Natural killer cell (primary cell): ENCODE measurements at regions not wholly inside any gene's neighbourhood (a gene's known extent, or its start where the extent isn't known, plus 50 kb on each side); places are given as distances from the start of the nearest gene placed in this dataset.

ENCODE experiments used
- ATAC-seq, 3 donors: fragments of 150-1000 bp in 2 of 3; fragments of 200-7000 bp in 1 of 3; cut with Tn5 transposase; 1 replicate in 1 of 3; 2 replicates in 2 of 3; pipeline ENCODE4 v1.10.0; 2021; ENCODE audit warnings: mild to moderate bottlenecking in 2 of 3, moderate library complexity in 2 of 3
- DNase-seq, 2 donors: peaks; one replicate each; pipeline versions ENCODE4 v3.0.0 to v3.0.0-alpha.2; 2013 to 2021; ENCODE audit warnings: mixed read lengths in 1 of 2
- H3K27ac ChIP-seq: one replicate; pipeline ENCODE4 v1.5.1; 2013; ENCODE audit warnings: mild to moderate bottlenecking, low read length
- H3K27me3 ChIP-seq: one replicate; pipeline ENCODE4 v1.6.1; 2013; ENCODE audit warnings: low read length; ENCODE audit not compliant: control insufficient read depth, insufficient read depth
- H3K36me3 ChIP-seq: one replicate; pipeline ENCODE4 v1.6.1; 2013; ENCODE audit warnings: low read length; ENCODE audit not compliant: control insufficient read depth, insufficient read depth
- H3K4me1 ChIP-seq: one replicate; pipeline ENCODE4 v1.6.1; 2013; ENCODE audit warnings: low read length; ENCODE audit not compliant: control insufficient read depth, insufficient read depth
- H3K4me3 ChIP-seq: one replicate; pipeline ENCODE4 v1.5.1; 2013; ENCODE audit warnings: low read length
- H3K9me3 ChIP-seq: one replicate; pipeline ENCODE4 v1.6.1; 2013; ENCODE audit warnings: low read length; ENCODE audit not compliant: control insufficient read depth, insufficient read depth
- H3K27ac Mint-ChIP-seq, 2 donors: one replicate each; pipeline ENCODE4 v1.8.0; 2022; ENCODE audit warnings: mild to moderate bottlenecking in 2 of 2, mixed read lengths in 2 of 2, moderate library complexity in 1 of 2
- H3K27me3 Mint-ChIP-seq, 2 donors: one replicate each; pipeline ENCODE4 v1.8.0; 2022; ENCODE audit warnings: low read depth in 2 of 2, mixed read lengths in 2 of 2
- H3K36me3 Mint-ChIP-seq: one replicate; pipeline ENCODE4 v1.8.0; 2022; ENCODE audit warnings: mixed read lengths
- H3K4me1 Mint-ChIP-seq, 2 donors: one replicate each; pipeline ENCODE4 v1.8.0; 2022; ENCODE audit warnings: mixed read lengths in 2 of 2
- H3K4me3 Mint-ChIP-seq: one replicate; pipeline ENCODE4 v1.8.0; 2022; ENCODE audit warnings: mild to moderate bottlenecking, moderate library complexity, mixed read lengths
- H3K9me3 Mint-ChIP-seq, 2 donors: one replicate each; pipeline ENCODE4 v1.8.0; 2022; ENCODE audit warnings: mixed read lengths in 2 of 2
- WGBS: methylation state at CpG from one replicate; pipeline ENCODE4 v1.1.7; 2013; ENCODE audit warnings: missing lambda C conversion rate; ENCODE audit not compliant: insufficient coverage; 5-methylcytosine and 5-hydroxymethylcytosine counted together
- intact Hi-C: fragments of 100-400 bp; cut with micrococcal nuclease; formaldehyde crosslinking; loops from one replicate; pipeline ENCODE4 v1.14.2; 2022
- TF ChIP-seq, protein P1 (sequence below): fragments of 200-600 bp; IDR thresholded peaks from one replicate; pipeline ENCODE4 v1.8.0; 2022; ENCODE audit warnings: antibody characterized with exemption

GRCh38 chr3:127136706-127137105 is 56.2 kb upstream of the PRR23E start:
- TF ChIP-seq, protein P1, sequence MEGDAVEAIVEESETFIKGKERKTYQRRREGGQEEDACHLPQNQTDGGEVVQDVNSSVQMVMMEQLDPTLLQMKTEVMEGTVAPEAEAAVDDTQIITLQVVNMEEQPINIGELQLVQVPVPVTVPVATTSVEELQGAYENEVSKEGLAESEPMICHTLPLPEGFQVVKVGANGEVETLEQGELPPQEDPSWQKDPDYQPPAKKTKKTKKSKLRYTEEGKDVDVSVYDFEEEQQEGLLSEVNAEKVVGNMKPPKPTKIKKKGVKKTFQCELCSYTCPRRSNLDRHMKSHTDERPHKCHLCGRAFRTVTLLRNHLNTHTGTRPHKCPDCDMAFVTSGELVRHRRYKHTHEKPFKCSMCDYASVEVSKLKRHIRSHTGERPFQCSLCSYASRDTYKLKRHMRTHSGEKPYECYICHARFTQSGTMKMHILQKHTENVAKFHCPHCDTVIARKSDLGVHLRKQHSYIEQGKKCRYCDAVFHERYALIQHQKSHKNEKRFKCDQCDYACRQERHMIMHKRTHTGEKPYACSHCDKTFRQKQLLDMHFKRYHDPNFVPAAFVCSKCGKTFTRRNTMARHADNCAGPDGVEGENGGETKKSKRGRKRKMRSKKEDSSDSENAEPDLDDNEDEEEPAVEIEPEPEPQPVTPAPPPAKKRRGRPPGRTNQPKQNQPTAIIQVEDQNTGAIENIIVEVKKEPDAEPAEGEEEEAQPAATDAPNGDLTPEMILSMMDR = no peak
- intact Hi-C loops = no loop called here
- H3K4me3 ChIP-seq = no peak overlapping the region
- H3K4me1 Mint-ChIP-seq = no peaks in the 10 kb centered on the region
- no peaks in the 10 kb centered on the region for H3K36me3 Mint-ChIP-seq
- H3K27ac ChIP-seq = no peak overlapping the region
- no peak overlapping the region for H3K27ac Mint-ChIP-seq
- no peaks in the 10 kb centered on the region for H3K9me3 ChIP-seq
- H3K36me3 ChIP-seq = no peaks in the 10 kb centered on the region
- 81% methylated on average over 4 of the region's 4 CpGs for WGBS
- H3K9me3 Mint-ChIP-seq = no peaks in the 10 kb centered on the region
- no peaks in the 10 kb centered on the region for H3K4me1 ChIP-seq
- no peak for ATAC-seq
- no peaks in the 10 kb centered on the region for H3K27me3 ChIP-seq
- peaks cover 39 to 43% of the 10 kb centered on the region in 2 donors for H3K27me3 Mint-ChIP-seq
- H3K4me3 Mint-ChIP-seq = no peak overlapping the region
- DNase-seq = no peak

DNA sequence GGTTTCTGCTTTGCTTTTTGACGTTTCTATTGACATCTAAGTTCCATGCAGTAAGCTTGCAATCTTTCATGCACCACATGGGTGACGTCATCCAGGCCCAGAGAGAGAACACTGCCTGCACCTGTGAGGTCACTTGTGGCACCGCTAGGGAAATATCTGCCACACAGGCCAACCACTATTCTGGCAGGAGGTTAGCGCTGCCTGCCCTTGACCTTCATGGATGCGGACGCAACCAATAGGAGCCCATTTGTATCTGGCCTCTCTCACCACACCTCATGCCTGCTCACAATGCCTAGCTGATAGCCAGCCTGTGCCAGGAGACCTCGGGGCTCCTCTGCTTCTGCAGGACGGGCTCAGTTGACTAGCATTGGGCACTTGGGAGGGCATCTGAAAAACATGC is 55.8 kb upstream of the PRR23E start:
- TF ChIP-seq, protein P1 = no peak
- no peaks in the 10 kb centered on the region for H3K36me3 Mint-ChIP-seq
- DNase-seq = no peak
- Histone ChIP-seq H3K36me3 (no peaks in the 10 kb centered on the region), H3K27ac (no peak overlapping the region), H3K9me3 (no peaks in the 10 kb centered on the region), H3K4me3 (no peak overlapping the region), H3K4me1 (no peaks in the 10 kb centered on the region), H3K27me3 (no peaks in the 10 kb centered on the region)
- no peak overlapping the region for H3K27ac Mint-ChIP-seq
- WGBS = 81% methylated on average over 8 of the region's 8 CpGs
- H3K9me3 Mint-ChIP-seq = no peaks in the 10 kb centered on the region
- H3K4me1 Mint-ChIP-seq = no peaks in the 10 kb centered on the region
- intact Hi-C loops = no loop called here
- peaks cover 39 to 43% of the 10 kb centered on the region in 2 donors for H3K27me3 Mint-ChIP-seq
- no peak overlapping the region for H3K4me3 Mint-ChIP-seq
- no peak for ATAC-seq

- no peaks in the 10 kb centered on the region for H3K27me3 ChIP-seq
- Mint-ChIP-seq H3K27me3 (peaks cover 34 to 43% of the 10 kb centered on the region in 2 donors), H3K4me3 (no peak overlapping the region), H3K27ac (no peak overlapping the region), H3K36me3 (no peaks in the 10 kb centered on the region), H3K4me1 (no peaks in the 10 kb centered on the region), H3K9me3 (no peaks in the 10 kb centered on the region)
- TF ChIP-seq, protein P1 = no peak
- WGBS = 84% methylated on average over 11 of the region's 11 CpGs
- DNase-seq (no peak), ATAC-seq (no peak)
- H3K4me1 ChIP-seq = no peaks in the 10 kb centered on the region
- no peak overlapping the region for H3K27ac ChIP-seq
- intact Hi-C loops = no loop called here
- no peaks in the 10 kb centered on the region for H3K36me3 ChIP-seq
- H3K4me3 ChIP-seq = no peak overlapping the region
- H3K9me3 ChIP-seq = no peaks in the 10 kb centered on the region
These were observed 55.0 kb upstream of the PRR23E start for GRCh38 chr3:127137757-127138536.
